HCT116 (cell line): ENCODE measurements at regions not wholly inside any gene's neighbourhood (a gene's known extent, or its start where the extent isn't known, plus 50 kb on each side); places are given as distances from the start of the nearest gene placed in this dataset.

Experiments
- ATAC-seq: fragments of 200-7000 bp; cut with Tn5 transposase; 2 replicates; pipeline ENCODE4 v1.9.1; 2020; ENCODE audit warnings: mild to moderate bottlenecking, moderate library complexity
- BruUV-seq: library from RNA; stranded (reverse); fragments of 400-500 nt; replicated peaks from 2 replicates; lab custom pipeline; 2021; lab: Mats Ljungman, UMichigan
- CTCF ChIA-PET: fragments of 300-600 bp; sonication (Branson Sonifier 250); formaldehyde crosslinking; loops from one replicate; lab custom pipeline; 2021; ENCODE audit warnings: antibody characterized with exemption; lab: Charles Lee
- POLR2A ChIA-PET: fragments of 300-600, 350-600 bp; sonication (Branson Sonifier 250); formaldehyde crosslinking; loops from one replicate; lab custom pipeline; 2021; ENCODE audit warnings: antibody characterized with exemption; lab: Charles Lee
- RAD21 ChIA-PET, 2 experiments: fragments of 300-600 bp; sonication (Branson Sonifier 250); formaldehyde crosslinking; loops; one replicate each; lab custom pipeline; 2023; ENCODE audit warnings: low total read pairs in 2 of 2; ENCODE audit not compliant: uncharacterized antibody in 2 of 2, unreplicated experiment in 2 of 2, low non-redundant PET in 1 of 2; lab: Charles Lee
- DNase-seq: peaks from one replicate; pipeline ENCODE4 v3.0.0-alpha.2; 2010; ENCODE audit warnings: low read depth, low spot score
- H2AFZ ChIP-seq: fragments of 200-600 bp; shearing (Covaris generic), sonication (generic); 2 replicates; pipeline ENCODE4 v1.6.1; 2017; ENCODE audit warnings: low read depth, mixed run types, mixed read lengths, antibody characterized with exemption, low read length; ENCODE audit not compliant: poor library complexity, severe bottlenecking
- H3K27ac ChIP-seq: 2 replicates; pipeline ENCODE4 v1.5.1; 2012; ENCODE audit warnings: low read depth, low read length
- H3K27me3 ChIP-seq: fragments of 200-600 bp; sonication (generic); 2 replicates; pipeline ENCODE4 v1.6.1; 2016; ENCODE audit warnings: mixed run types, low read length, mixed read lengths; ENCODE audit not compliant: insufficient read depth
- H3K36me3 ChIP-seq, 2 experiments: fragments of 200-500 bp in 1 of 2; fragments of 200-600 bp in 1 of 2; sonication (Bioruptor generic) in 1 of 2; sonication (generic) in 1 of 2; 2 replicates each; pipeline versions ENCODE4 v1.5.1 to v1.6.1; 2014 to 2016; ENCODE audit warnings: low read length in 2 of 2, inconsistent platforms in 1 of 2, mixed read lengths in 1 of 2, mixed run types in 1 of 2; ENCODE audit not compliant: insufficient read depth in 2 of 2, control insufficient read depth in 1 of 2
- H3K4me1 ChIP-seq, 2 experiments: fragments of 200-600 bp in 1 of 2; sonication (generic) in 1 of 2; 2 replicates each; pipeline versions ENCODE4 v1.5.1 to v1.6.1; 2012 to 2017; ENCODE audit warnings: low read length in 2 of 2, inconsistent platforms in 1 of 2, mild to moderate bottlenecking in 1 of 2, mixed read lengths in 1 of 2, mixed run types in 1 of 2, moderate library complexity in 1 of 2; ENCODE audit not compliant: insufficient read depth in 2 of 2, control insufficient read depth in 1 of 2
- H3K4me2 ChIP-seq: fragments of 200-600 bp; sonication (generic); 2 replicates; pipeline ENCODE4 v1.6.1; 2017; ENCODE audit warnings: mixed run types, low read length, mixed read lengths
- H3K4me3 ChIP-seq, 2 experiments: fragments of 200-600 bp in 1 of 2; sonication (generic) in 1 of 2; replicated peaks in 1 of 2; 2 replicates each; pipeline ENCODE4 v1.5.1; 2011 to 2016; ENCODE audit warnings: low read length in 2 of 2, control low read depth in 1 of 2, low read depth in 1 of 2, mild to moderate bottlenecking in 1 of 2, mixed read lengths in 1 of 2, mixed run types in 1 of 2
- H3K79me2 ChIP-seq: fragments of 200-600 bp; sonication (generic); 2 replicates; pipeline ENCODE4 v1.6.1; 2017; ENCODE audit warnings: mild to moderate bottlenecking, mixed run types, low read length, moderate library complexity, mixed read lengths; ENCODE audit not compliant: insufficient read depth
- H3K9ac ChIP-seq: fragments of 200-600 bp; sonication (generic); 2 replicates; pipeline ENCODE4 v1.6.1; 2016; ENCODE audit warnings: low read length, mixed read lengths
- H3K9me2 ChIP-seq: fragments of 200-600 bp; sonication (generic), shearing (Covaris generic); 2 replicates; pipeline ENCODE4 v1.6.1; 2017; ENCODE audit warnings: mixed run types, mild to moderate bottlenecking, moderate library complexity; ENCODE audit not compliant: insufficient read depth
- H3K9me3 ChIP-seq, 2 experiments: fragments of 200-500 bp in 1 of 2; fragments of 200-600 bp in 1 of 2; sonication (Bioruptor generic) in 1 of 2; sonication (generic) in 1 of 2; 2 replicates each; pipeline ENCODE4 v1.6.1; 2014 to 2017; ENCODE audit warnings: low read length in 2 of 2, mixed read lengths in 2 of 2, inconsistent platforms in 1 of 2, low read depth in 1 of 2, mild to moderate bottlenecking in 1 of 2, mixed run types in 1 of 2, moderate library complexity in 1 of 2; ENCODE audit not compliant: control insufficient read depth in 1 of 2, insufficient read depth in 1 of 2
- H4K20me1 ChIP-seq: fragments of 200-600 bp; sonication (generic), shearing (Covaris generic); 2 replicates; pipeline ENCODE4 v1.6.1; 2017; ENCODE audit warnings: mixed run types, mild to moderate bottlenecking, moderate library complexity; ENCODE audit not compliant: insufficient read depth
- CBX3 ChIP-seq: IDR thresholded peaks from 2 replicates; pipeline ENCODE4 v1.6.1; 2012; ENCODE audit warnings: low read depth
- EGR1 ChIP-seq: IDR thresholded peaks from 2 replicates; pipeline ENCODE4 v1.6.1; 2012; ENCODE audit warnings: low read depth
- ELF1 ChIP-seq: IDR thresholded peaks from 2 replicates; pipeline ENCODE4 v1.6.1; 2012; ENCODE audit warnings: low read depth, borderline replicate concordance
- EZH2phosphoT487 ChIP-seq: fragments of 200-600 bp; IDR thresholded peaks from 2 replicates; pipeline ENCODE4 v1.6.1; 2018; ENCODE audit warnings: antibody characterized with exemption, borderline replicate concordance
- POLR2A ChIP-seq: IDR thresholded peaks from 2 replicates; pipeline ENCODE4 v1.7.0; 2011; ENCODE audit warnings: borderline replicate concordance; ENCODE audit not compliant: insufficient read depth, insufficient read length; ENCODE audit errors: extremely low read depth
- POLR2AphosphoS5 ChIP-seq: IDR thresholded peaks from 2 replicates; pipeline ENCODE4 v1.6.1; 2011; ENCODE audit warnings: mild to moderate bottlenecking, low read depth, low read length, moderate library complexity
- RAD21 ChIP-seq: IDR thresholded peaks from 2 replicates; pipeline ENCODE4 v1.6.1; 2012; ENCODE audit warnings: low read depth, mild to moderate bottlenecking
- REST ChIP-seq: IDR thresholded peaks from 2 replicates; pipeline ENCODE4 v1.6.1; 2012; ENCODE audit warnings: low read depth
- SIN3A ChIP-seq: IDR thresholded peaks from 2 replicates; pipeline ENCODE4 v1.6.1; 2012; ENCODE audit warnings: low read depth
- SRF ChIP-seq: IDR thresholded peaks from 2 replicates; pipeline ENCODE4 v1.6.1; 2012; ENCODE audit warnings: low read depth
- TCF7L2 ChIP-seq: IDR thresholded peaks from 2 replicates; pipeline ENCODE4 v1.7.0; 2011; ENCODE audit warnings: borderline replicate concordance, inconsistent platforms; ENCODE audit not compliant: insufficient read depth, insufficient read length; ENCODE audit errors: extremely low read depth
- YY1 ChIP-seq: IDR thresholded peaks from 2 replicates; pipeline ENCODE4 v1.6.1; 2011; ENCODE audit warnings: low read length, low read depth, moderate library complexity, mild to moderate bottlenecking; ENCODE audit not compliant: insufficient replicate concordance; ENCODE audit errors: extremely low read depth
- ZNF274 ChIP-seq: fragments of 200-500 bp; sonication (Bioruptor generic); IDR thresholded peaks from 2 replicates; pipeline ENCODE4 v1.6.1; 2014; ENCODE audit warnings: mild to moderate bottlenecking, low read depth, low read length, inconsistent platforms
- intact Hi-C: fragments of 100-400 bp; cut with micrococcal nuclease; formaldehyde crosslinking; loops from 2 replicates; pipeline ENCODE4 v1.10.0; 2022
- TF ChIP-seq, protein P1 (sequence below): IDR thresholded peaks from 2 replicates; pipeline ENCODE4 v1.6.1; 2012

GRCh38 chr13:111861766-111862366, 205.1 kb upstream of the SOX1 start:
- Histone ChIP-seq H3K4me3 (no peak overlapping the region), H3K4me2 (no peak overlapping the region), H3K9me3 (no peaks in the 10 kb centered on the region), H3K79me2 (no peaks in the 10 kb centered on the region), H3K36me3 (no peaks in the 10 kb centered on the region), H3K4me1 (no peaks in the 10 kb centered on the region), H3K9ac (no peak overlapping the region), H3K27me3 (no peaks in the 10 kb centered on the region), H4K20me1 (no peaks in the 10 kb centered on the region), H3K9me2 (no peaks in the 10 kb centered on the region)
- intact Hi-C loops: no loop called here
- DNase-seq (no peak), ATAC-seq (peak; percentile 34; the same call in 1 of the 2 replicates)
- no TSS peak for BruUV-seq
- RAD21 ChIA-PET: no interaction called here
- CTCF ChIA-PET: no interaction called here
- TF ChIP-seq RAD21: peak; percentile 29; the same call in 1 of the 2 replicates
- TF ChIP-seq SIN3A: no peak
- TF ChIP-seq, all 23 proteins: peak for 1
- Histone ChIP-seq H2AFZ (no peak overlapping the region), H3K27ac (no peak overlapping the region)
- POLR2A ChIA-PET: no interaction called here

DNA sequence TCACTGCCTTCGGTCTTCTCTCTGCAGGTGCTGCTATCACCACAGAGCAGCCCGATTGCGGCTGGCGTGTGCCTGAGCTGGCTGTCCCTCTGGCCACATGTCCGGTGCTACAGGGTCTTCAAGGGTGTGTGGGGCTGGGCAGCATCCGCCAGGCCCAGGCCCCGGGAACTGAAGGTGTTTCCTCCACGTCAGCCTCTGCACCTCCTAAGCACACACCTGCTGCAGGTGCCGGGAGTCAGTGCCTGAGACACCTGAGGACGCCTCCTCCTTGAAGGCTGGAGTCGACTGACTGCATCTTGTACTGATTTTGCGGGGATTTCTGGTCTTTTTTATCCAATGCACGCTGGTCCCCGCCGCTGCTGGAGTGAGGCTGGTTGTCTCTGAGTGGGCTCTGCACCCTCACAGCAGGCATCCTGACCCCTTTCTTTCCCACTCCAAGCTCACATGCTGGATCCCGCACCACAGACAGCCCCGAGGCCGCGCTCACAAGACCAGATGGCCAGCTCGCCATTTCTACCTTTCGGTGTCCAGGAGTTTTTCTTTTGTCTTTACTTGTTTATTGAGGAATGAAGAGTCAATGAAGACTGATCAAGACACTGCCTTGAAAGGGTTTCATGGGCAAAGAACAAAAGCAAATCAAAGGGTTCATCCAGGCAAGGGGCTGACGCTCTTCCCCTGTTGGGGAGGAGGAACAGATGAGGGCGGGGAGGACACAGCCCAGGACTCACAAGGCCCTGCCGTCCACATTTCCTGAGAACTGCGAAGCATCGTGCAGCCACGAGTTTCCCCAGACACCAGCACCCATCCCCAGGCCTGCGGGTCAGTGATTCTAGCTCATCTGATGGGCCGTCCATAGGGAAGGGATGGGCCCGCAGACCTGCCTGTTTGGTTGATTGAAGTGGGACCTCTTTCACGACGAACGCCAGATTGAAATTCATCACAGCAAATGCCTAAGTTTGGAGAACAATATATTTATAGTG, 203.8 kb upstream of the SOX1 start:
- intact Hi-C loops: no loop called here
- H3K9ac ChIP-seq: no peak overlapping the region
- H3K4me3 ChIP-seq: no peak overlapping the region
- H3K27me3 ChIP-seq: peaks cover 5% of the 10 kb centered on the region; the same call in 1 of the 2 replicates
- no peak overlapping the region for H2AFZ ChIP-seq
- RAD21 ChIA-PET: no interaction called here
- no peaks in the 10 kb centered on the region for H3K9me3 ChIP-seq
- no peak overlapping the region for H3K27ac ChIP-seq
- DNase-seq: no peak
- no TSS peak for BruUV-seq
- CTCF ChIA-PET: no interaction called here
- no peaks in the 10 kb centered on the region for H3K4me1 ChIP-seq
- POLR2A ChIA-PET: no interaction called here
- H3K79me2 ChIP-seq: no peaks in the 10 kb centered on the region
- H3K9me2 ChIP-seq: no peaks in the 10 kb centered on the region
- TF ChIP-seq REST (no peak), YY1 (no peak), POLR2A (no peak), SIN3A (no peak), POLR2AphosphoS5 (no peak), EGR1 (no peak), ZNF274 (no peak), SRF (no peak), CBX3 (no peak), EZH2phosphoT487 (no peak), TCF7L2 (no peak), ELF1 (no peak)
- TF ChIP-seq, protein P1, sequence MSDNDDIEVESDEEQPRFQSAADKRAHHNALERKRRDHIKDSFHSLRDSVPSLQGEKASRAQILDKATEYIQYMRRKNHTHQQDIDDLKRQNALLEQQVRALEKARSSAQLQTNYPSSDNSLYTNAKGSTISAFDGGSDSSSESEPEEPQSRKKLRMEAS: no peak
- H3K4me2 ChIP-seq: no peak overlapping the region
- ATAC-seq: no peak
- H3K36me3 ChIP-seq: no peaks in the 10 kb centered on the region
- H4K20me1 ChIP-seq: no peaks in the 10 kb centered on the region
